NCI-H2171 treated with DMSO at 0.1 percent for 48 hours (cell line): ENCODE measurements at regions not wholly inside any gene's neighbourhood (a gene's known extent, or its start where the extent isn't known, plus 50 kb on each side); places are given as distances from the start of the nearest gene placed in this dataset.
A peak's percentile ranks its signal among the peaks of the same experiment; 100 is the strongest.

Source experiments
- DNase-seq: peaks from one replicate; lab custom pipeline; 2025; lab: John Stamatoyannopoulos, UW

DNA sequence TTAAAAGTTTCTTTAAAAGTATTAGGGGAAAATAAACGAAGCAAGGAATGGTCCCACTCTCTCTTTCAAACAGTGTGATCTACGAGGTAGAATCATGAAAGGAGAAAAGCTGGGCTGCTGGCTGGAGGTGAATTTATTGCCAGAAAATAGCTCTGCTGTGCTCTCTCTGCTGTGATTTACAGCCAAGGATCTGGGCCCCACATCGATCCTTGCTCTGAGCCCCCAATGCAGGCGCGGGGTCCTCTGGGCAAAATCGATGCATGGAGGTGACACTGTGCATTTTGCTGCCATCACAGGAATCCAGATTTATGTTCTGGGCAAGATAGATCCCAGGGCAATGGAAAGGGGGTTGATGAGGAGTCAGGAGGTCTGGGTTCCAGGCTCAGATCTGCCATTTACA, 91.0 kb upstream of the GPR26 start:
- no peak for DNase-seq

DNA sequence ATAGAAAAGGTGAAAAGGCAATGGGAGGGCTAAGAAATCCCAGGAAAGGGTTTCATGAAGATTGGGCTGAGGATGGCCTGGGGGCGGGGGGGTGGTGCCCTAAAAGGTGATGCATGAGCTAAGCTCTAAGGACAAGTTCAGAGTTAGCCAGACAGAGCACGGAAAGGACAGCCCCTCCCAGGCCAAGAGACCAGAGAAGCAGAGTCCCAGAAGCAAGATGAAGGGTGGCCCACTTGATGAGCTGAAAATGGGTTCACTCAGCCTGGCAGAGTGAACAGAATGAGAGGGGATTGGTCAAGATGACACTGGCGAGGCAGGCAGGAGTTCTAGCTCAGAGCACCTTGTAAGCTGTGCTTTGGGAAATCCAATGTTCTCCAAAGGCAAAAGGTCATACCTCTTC, 89.4 kb upstream of the GPR26 start:
- DNase-seq, result no peak

DNA sequence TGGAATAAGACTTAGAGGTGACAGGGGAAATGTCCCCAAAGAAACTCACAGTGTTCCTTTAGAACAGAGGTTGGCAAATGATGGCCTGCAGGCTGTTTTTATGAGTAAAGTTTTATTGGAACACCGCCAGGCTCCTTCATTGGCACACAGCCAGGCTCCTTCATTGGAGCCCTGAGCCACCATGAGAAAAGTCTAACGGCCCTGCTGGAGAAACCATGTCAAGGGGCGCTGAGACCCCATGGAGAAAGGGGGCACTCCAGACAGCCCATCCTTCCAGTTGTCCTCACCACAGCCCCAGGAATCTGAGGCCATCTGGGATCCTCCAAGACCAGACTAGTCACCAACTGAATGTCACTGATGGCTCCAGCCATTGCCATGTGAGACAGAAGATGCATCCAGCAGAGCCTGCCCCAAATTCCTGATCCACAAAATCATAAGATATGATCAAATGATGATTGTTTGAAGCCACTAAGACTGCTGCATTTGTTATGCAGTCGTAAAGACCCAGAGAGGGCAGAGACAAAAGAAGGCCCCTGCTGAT, 88.2 kb upstream of the GPR26 start:
- DNase-seq, result no peak

DNA sequence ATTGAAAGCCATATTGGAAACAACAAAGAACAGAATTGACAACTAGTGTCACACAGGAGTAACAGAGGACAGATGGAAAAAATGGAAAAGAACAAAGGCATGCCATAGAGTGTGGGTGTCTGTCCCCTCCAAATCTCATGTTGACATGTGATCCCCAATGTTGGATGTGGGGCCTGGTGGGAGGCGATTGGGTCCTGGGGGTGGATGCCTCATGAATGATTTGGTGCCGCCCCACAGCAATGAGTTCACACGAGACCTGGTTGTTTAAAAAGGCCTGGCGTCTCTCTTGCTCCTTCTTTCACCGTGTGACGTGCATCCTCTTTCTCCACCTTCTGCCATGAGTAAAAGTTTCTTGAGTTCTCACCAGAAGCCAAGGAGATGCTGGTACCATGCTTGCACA, 87.4 kb upstream of the GPR26 start:
- DNase-seq, result no peak

DNA sequence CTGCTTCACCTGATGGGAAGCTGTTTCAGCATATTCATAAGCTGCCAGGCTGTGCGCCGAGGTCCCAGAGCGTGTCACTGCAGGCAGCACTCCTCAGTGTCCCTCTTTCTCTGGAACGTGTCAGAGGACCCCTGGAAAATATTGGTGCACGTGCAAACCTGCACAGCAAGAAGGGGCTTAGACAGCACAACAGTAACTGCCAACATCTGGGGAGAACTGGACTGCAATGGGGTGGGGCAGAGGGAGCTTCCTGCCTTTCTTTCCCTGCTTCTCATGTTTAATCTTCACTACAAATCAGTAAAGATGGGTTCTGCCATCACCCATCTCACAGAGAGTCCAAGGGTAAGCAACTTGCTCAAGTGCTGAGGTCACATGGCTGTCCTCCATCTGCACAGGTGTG, 86.5 kb upstream of the GPR26 start:
- DNase-seq, result no peak

DNA sequence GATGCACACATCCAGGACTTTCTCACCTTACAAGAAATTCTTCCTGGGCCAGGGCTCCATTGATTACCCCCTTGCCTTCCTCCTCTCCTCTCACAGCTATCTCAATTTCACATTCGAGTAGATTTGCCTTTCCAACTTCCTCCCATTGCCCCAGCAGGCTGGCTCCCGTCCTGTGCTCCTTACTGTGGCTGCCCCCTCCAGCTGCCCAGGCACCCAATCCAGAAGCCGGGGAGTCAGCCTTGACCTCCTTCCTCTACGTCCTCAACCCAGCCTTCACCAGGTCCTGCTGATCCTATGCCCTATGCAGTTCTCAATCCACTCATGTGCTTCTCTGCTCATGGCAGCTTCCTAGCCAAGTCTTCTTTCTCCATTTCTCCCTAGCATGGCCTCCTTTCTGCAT, 85.7 kb upstream of the GPR26 start:
- DNase-seq, result no peak

DNA sequence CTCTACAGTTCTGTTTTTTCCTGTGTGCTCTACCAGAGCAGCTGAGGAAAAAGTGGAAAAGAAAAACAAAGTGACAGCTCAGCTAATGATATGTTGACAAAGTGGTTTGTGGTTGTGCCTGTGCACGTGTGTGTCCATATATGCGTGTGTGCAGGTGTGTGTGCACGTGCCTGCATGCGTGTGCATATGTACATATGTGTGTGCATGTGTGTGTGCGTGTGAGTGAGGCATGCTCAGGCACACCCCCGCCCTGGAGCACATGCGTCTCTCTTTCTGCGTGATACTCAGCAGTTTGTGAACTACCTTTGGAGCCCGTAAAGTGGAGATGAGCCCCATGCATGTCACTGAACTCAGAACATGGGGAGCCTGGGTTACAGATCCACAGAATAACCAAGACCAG, 84.5 kb upstream of the GPR26 start:
- DNase-seq, result no peak

DNA sequence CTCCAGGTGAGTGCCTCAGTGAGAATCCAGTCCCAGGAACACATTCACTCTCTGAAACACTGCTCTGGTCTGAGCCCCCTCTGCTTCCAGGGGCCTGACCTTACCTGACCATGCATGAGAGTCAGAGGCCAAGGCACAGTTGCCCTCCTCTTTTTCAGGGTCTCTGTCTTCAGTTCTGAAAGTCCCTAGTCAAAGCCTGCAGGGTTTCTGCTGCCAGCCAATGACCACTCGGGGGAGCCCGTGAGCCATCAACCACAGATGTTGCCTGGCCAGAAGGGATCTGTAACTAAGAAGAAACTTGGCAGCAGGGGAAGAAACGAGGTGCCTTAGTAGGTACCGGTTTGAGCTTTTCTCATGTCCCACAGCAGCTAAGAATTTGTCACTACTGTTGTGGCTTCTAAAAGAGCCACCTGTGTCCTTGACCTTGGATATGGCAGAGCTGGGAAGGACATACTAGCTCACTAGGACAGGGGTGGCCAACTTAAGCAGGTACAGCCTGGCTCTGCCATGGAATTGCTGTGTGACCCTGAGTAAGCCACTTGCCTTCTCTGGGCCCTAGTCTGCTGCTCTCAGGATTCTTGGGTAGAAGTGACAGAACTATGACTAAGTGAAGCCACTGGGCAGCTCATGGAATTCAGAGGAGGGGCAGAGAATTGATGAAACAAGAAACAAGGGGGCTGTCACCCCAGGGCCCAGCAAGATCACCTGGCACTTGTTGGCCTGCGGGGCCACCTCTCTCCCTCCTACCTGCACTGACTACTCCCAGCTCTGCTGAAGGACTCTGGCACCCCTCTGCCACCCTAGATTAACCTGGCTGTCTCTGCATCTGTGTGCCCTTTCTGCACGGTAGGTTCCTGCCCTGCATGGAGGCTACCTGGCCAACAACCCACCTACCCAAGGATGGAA, 83.8 kb upstream of the GPR26 start:
- DNase-seq, result peak; percentile 67

DNA sequence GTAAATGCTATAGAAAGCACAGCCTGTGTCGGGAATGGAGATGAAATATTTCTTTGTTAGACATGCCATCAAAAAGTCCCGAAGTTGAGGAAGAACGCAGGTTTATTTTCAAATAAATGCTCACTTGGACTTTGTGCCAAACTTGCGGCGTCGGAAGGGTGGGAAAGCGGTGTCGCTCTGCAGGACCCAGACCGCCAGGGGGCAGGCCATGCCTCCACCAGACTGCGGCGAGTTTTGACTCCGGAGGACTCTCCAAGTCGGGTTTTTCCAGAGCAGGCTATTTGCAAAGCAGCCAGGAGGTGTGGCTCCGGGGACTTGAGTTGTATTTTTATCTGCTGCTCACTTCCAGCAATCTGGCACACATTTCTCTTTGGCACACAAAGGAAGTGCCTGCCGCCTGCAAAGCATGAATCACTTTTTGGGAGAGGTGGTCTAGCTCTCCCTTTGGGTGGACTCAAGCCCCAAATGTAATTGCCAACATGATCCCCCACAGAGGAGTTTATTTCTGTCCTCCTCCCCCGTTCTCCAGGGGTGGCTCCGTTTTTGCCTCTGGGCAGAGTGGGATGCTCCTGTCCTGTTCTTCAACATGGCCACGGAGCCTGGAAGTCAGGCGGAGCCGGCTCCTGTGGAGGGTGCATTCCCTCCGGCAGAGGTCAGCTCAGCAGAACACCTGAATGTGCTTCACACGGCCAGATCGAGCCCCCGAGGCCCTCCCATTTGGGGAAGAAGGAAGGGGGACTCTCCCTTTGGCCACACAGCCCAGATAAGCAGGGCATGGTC, 82.3 kb upstream of the GPR26 start:
- DNase-seq, result peak; percentile 83

DNA sequence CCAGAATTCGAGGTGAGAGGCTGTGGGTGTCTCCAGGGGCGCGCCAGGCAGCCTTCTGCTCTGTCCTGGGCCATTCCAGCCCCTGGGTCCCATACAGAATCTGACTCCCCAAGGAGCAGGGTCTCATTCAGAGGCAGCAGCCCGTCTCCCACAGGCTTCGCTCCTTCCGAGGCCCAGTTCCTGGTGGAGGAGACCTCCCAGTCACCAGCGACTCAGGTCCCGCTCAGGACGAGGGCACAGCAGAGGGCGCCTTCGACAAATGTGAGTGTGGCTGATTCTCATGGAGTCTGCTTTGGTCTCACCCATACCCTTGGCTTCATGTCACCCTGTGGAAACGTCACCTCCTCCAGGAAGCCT, 81.8 kb upstream of the GPR26 start:
- DNase-seq, result peak; percentile 1

DNA sequence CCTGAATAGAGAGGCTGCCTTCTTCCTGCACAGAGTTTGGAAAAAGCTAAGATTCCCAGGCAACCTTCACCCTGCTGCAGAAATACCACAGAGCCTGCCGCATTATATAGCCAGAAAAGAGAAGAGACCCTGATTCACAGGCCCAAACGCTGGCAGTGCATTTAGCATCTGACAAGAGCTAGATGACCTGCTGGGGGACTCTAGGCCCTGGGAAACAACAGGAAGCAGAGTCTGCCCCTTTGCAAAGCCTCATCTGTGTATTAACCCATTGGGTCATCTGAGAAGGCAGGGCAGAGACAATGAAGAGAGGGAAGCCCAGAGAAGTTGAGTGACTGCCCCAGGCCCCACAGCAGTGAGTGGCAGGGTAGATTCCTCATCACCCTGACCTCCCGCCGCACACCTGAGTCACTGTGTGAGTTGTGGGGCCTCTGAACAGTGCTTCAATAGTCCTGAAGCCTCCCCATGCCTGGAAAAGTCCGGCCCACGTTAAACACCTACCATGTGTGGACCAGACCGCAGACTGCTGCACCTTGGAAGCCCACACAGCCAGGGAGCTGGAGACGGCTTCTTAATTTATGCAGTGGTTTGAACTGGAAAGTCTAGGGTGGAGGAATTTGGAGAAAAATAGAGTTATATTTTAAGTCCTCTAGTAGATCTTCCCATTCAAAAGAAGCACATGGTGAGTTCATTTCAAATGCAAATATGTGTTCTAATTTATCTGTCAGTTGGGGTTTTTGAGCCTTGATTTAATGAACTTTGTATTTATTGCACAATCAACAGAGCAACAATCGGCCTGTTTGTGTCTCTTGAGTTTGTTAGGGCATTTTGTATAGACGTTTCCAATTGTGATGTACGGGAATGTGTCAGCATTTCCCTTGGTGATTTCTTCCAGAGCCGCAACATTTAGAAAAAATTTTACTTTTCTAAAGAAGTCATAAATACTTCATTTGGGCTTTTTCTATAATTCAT, 80.4 kb upstream of the GPR26 start:
- no peak for DNase-seq

DNA sequence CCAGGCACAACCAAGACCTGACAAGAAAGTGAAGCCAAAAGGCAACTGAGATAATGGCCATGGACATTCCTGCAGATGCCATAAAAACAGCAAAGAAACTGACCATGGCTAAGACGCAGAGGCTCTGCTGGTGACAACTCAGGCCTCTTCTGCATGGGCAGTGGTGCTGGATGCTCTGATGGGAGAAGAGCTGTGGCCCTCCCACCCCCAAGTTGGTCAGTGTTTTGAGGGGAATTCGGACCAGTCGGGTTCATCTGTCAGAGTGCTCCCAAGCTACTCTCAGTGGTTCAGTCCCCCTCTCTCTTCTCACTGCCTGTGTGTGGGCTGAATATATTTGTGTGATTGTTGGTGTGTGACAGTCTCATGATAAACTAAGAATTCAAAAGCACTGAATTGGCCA, 79.0 kb upstream of the GPR26 start:
- no peak for DNase-seq

DNA sequence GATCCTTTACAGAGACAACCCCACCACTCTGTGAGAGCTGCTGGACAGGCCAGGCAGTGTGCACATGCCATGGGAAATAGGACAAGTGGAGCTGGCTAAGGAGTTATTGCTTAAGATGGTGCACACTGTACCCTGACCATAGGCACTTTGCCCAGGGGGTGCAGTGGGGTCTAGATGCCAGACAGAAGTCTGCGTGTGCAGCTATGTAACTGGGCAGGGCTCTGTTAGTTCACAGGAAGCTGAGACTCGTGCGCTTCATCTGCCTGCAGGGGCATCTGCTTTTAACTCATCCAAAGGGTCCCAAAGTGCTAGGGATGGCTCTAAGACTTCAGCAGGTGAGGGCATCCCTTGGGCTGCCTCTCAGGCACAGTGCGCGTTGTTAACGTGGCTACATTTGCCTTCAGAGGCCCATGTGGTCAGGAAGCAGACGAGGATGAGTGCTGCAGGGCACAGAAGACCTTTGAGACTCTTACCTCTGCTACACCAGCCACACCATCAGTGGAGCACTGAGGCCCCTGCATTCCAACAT, 77.7 kb upstream of the GPR26 start:
- no peak for DNase-seq

DNA sequence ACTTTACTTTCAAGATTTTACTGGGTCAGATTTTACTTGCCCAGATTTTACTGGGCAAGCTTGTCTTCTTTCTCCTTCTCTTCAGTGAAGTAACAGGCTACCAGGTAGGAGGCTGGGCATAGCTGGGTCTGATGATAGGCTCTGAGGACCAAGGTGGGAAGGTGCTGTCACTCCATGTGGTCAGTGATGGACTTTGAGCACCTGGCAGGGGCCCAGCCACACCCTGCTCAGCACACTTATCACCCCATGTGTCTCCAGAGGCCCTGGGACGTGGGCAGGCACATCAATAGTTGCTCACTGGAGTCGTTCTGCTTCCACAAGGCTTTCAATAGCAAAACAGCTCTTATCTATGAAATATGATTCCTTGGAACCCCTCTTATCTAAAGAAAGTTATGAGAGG, 70.5 kb upstream of the GPR26 start:
- no peak for DNase-seq

DNA sequence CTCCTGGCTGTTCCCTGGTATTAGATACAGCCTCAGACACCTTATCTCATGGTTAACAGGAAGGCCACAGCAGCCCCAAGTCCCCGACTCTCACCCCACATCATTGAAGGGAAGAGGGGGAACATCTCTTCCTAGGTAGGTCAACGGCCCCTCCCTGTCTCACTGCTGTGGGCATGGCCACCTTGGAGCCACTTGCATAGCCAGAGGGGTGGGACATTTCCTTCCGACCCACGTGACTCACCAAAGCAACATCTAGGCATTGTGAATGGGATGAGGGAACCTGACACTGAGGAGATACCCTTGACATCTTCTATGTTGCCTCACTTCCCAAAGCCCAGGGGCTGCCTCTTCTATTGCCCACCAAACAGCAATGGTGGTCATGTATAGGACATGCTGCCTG, 68.5 kb upstream of the GPR26 start:
- no peak for DNase-seq

DNA sequence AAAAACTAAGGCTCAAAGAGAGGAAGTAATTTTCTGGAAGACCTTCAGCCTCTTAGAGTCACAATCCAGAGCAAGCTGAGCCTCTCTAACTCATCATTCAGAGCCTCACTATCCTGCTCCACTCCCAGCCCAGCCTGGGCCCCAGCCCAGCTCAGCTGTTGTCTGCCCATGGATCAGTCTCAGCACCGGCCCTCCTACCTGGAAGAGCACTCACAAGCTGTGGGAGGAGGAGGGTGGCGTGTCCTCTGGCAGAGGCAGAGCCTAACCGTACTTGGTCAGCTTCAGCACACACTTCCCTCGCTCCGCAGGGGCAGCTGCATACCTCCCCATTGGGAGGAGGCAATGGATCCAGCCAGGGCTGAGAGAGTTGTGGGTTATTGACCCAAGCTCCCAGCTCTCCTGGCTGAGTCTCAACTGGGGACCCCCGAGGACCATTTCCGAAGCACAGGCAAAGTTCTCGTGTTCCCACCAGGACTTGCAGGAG, 66.7 kb upstream of the GPR26 start:
- DNase-seq, result no peak

DNA sequence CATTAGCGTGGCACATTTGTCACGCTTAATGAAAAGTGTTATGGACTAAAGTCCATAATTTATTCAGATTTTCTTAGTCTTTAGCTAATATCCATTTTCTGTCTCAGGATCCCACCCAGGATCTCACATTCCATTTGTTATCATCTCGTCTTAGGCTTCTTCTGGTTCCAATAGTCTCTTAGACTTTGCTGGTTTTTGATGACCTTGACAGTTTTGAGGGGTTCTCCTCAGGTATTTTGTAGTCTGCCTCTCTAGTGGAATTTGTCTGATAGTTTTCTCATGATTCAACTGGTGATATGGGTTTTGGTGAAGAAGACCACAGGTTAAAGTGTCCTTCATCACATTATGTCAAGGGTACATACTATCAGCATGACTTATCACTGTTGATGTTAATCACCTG, 66.0 kb upstream of the GPR26 start:
- DNase-seq, result no peak

DNA sequence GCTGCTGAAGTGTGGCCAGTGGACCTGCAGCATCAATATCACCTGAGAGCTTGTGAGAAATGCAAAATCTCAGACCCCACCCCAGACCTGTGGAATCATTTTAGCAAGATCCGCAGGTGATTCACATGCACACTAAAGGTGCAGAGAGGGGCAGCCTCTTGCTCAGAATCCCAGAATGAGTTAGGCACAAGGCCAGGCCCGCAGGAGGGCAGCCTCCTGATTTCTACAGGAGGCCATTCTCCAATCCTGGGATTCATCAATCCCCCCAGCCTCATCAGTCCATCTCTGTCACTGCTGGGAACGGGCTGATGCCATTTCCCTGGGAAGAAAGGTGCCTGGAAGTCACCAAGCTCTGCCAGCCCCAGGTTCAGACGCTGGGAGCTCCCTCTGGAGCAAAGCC, 63.0 kb upstream of the GPR26 start:
- DNase-seq, result no peak

DNA sequence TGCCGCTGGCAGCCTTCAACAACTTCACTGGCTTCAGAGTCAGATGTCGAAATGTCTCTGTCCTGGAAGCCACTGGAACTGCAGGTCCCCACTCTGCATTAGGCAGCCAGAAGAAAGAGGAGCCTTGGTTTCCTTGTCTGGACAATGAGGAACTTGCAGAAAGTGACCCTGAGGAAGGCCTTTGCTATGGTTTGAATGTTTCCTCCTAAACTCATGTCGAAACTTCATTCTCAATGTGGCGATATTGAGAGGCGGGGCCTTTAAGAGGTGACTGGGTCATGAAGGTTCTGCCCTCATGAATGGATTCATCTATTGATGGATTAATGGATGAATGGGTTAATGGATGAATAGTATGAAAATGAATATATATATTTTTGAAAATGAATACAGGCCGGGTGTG, 61.6 kb upstream of the GPR26 start:
- no peak for DNase-seq

DNA sequence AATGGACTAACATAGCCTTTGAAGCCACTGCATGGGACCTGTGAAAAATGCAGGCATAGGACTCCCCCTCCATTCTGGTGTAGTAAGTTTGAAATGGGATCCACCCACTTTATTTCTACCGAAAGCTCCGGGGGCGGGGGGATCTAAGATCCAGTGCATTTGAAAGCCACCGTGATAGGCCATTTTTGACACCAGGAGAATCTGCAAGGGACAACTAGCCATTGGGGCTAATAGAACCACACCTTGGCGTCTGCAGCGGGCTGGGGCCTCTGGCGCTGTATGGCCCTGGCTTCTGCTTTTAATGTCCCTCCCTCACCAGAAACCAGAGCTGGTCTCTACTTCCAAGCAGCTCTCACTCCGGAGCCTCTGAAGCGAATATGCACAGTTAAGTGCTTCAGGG, 60.1 kb upstream of the GPR26 start:
- no peak for DNase-seq

DNA sequence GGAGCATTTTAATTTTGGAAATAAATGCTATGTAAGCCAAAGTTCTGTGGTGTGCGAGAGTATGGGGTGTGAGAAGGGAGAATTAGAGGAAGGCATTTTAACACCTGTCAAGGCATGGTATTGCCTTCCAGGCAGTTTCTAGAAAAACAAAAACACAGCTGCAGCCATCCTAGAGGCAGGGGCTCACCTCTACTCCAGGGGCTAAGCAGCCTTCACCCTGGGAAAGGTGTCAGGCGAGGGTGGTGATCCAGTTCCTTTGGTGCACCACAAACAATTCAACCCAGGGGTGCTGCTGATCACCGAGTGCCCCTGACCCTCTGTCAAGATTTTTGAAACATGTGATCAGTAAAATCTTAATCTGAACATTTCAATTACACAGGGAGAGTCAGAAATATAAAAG, 59.2 kb upstream of the GPR26 start:
- no peak for DNase-seq

DNA sequence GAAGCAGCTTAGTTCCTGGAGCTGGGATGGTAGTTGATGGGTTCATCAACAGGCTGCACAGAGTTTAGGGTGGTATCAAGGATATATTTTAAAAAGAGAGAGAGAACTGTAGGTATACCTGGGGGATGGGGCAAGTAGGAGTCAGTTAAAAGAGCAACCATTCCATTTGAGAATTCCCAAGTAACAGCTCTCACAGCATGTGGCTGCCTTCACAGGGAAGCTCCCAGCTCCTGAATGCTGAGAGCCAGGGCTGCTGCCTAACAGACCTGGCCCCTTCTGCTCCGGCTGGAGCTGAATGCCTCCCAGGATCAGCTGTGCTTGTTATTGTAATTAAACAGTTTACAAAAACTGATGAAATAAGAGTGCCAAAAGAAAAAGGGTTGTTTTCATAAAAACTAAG, 58.8 kb upstream of the GPR26 start:
- peak; percentile 28 for DNase-seq
